NCI-H128 (cell line): ENCODE measurements at regions not wholly inside any gene's neighbourhood (a gene's known extent, or its start where the extent isn't known, plus 50 kb on each side); places are given as distances from the start of the nearest gene placed in this dataset.
A peak's percentile ranks its signal among the peaks of the same experiment; 100 is the strongest.
"Not testable (repeated sequence)": the region's sequence is repeated elsewhere in the genome, so short reads cannot be mapped to it uniquely, and the experiment has no call there.

ENCODE experiments used
- DNase-seq: peaks from one replicate; lab custom pipeline; 2025; ENCODE audit not compliant: unreplicated experiment; lab: John Stamatoyannopoulos, UW

- no peak for DNase-seq
These were observed 322.8 kb downstream of the SEC16B start for GRCh38 chr1:177646757-177647730.

- DNase-seq: no peak
These were observed 324.2 kb downstream of the SEC16B start for GRCh38 chr1:177645491-177646190.

GRCh38 chr1:177640687-177641086 lies 329.2 kb downstream of the SEC16B start:
- no peak for DNase-seq

- DNase-seq: not testable (repeated sequence)
These were observed 335.7 kb downstream of the SEC16B start for GRCh38 chr1:177634151-177634550.

- no peak for DNase-seq
These were observed 336.8 kb downstream of the SEC16B start for GRCh38 chr1:177632923-177633615.

GRCh38 chr1:177631770-177632169 lies 338.1 kb downstream of the SEC16B start:
- DNase-seq: no peak

GRCh38 chr1:177629526-177629925 lies 340.3 kb downstream of the SEC16B start:
- DNase-seq: no peak

GRCh38 chr1:177627148-177627910 lies 342.5 kb downstream of the SEC16B start:
- no peak for DNase-seq

GRCh38 chr1:177620636-177621190 lies 349.1 kb downstream of the SEC16B start:
- no peak for DNase-seq

GRCh38 chr1:177615251-177615650 lies 354.6 kb downstream of the SEC16B start:
- DNase-seq: no peak

- DNase-seq: no peak
These were observed 358.5 kb downstream of the SEC16B start for GRCh38 chr1:177611402-177611801.

- DNase-seq: no peak
These were observed 359.9 kb downstream of the SEC16B start for GRCh38 chr1:177609953-177610352.

- no peak for DNase-seq
These were observed 368.9 kb downstream of the SEC16B start for GRCh38 chr1:177600936-177601335.

- no peak for DNase-seq
These were observed 369.5 kb downstream of the SEC16B start for GRCh38 chr1:177600321-177600720.

GRCh38 chr1:177597393-177597792 lies 372.5 kb downstream of the SEC16B start:
- no peak for DNase-seq

- peak; percentile 9 for DNase-seq
These were observed 373.4 kb downstream of the SEC16B start for GRCh38 chr1:177596485-177596884.

- no peak for DNase-seq
These were observed 376.8 kb downstream of the SEC16B start for GRCh38 chr1:177593105-177593504.

GRCh38 chr1:177592624-177593023 lies 377.2 kb downstream of the SEC16B start:
- no peak for DNase-seq

- no peak for DNase-seq
These were observed 378.7 kb downstream of the SEC16B start for GRCh38 chr1:177591155-177591554.

GRCh38 chr1:177589166-177589565 lies 380.7 kb downstream of the SEC16B start:
- no peak for DNase-seq
